ENCODE measurements at regions not wholly inside any gene's neighbourhood (a gene's known extent, or its start where the extent isn't known, plus 50 kb on each side); places are given as distances from the start of the nearest gene placed in this dataset.

DNA sequence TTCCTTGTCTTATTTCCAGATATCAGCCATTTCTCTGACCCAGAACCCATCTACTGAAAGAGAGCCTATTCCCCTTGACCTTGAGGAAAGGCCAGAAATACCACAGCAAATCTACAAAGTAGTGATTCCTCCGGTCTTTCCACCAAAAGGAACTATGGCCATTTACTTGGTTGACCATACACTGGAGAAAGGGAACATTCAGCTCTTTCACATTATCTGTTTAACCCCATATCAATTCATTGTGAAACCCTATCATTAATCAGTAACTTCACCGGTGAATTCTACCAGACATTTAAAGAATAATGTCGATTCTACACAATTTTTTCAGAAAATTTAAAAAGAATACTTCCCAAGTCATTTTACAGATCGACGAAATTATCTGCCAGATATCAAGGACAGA lies 265.7 kb upstream of the CLEC14A start:
- TF ChIP-seq, protein P1, sequence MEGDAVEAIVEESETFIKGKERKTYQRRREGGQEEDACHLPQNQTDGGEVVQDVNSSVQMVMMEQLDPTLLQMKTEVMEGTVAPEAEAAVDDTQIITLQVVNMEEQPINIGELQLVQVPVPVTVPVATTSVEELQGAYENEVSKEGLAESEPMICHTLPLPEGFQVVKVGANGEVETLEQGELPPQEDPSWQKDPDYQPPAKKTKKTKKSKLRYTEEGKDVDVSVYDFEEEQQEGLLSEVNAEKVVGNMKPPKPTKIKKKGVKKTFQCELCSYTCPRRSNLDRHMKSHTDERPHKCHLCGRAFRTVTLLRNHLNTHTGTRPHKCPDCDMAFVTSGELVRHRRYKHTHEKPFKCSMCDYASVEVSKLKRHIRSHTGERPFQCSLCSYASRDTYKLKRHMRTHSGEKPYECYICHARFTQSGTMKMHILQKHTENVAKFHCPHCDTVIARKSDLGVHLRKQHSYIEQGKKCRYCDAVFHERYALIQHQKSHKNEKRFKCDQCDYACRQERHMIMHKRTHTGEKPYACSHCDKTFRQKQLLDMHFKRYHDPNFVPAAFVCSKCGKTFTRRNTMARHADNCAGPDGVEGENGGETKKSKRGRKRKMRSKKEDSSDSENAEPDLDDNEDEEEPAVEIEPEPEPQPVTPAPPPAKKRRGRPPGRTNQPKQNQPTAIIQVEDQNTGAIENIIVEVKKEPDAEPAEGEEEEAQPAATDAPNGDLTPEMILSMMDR (IDR thresholded peaks at IDR 0.05) = no peak
- no peak for TF ChIP-seq POLR2A (IDR thresholded peaks at IDR 0.05)

Measured in stomach (tissue), 4 donors.